Glomerular visceral epithelial cell (primary cell): ENCODE measurements at regions not wholly inside any gene's neighbourhood (a gene's known extent, or its start where the extent isn't known, plus 50 kb on each side); places are given as distances from the start of the nearest gene placed in this dataset.

ENCODE experiments used
- DNase-seq: peaks from one replicate; pipeline ENCODE4 v3.0.0-alpha.2; 2016; ENCODE audit errors: extremely low spot score

- DNase-seq = no peak
Measured at GRCh38 chr1:198904321-198904720, 265.5 kb downstream of the PTPRC start.

- DNase-seq = no peak
Measured at GRCh38 chr1:198906739-198907422, 268.0 kb downstream of the PTPRC start.

- DNase-seq = no peak
Measured at GRCh38 chr1:198907423-198907746, 268.5 kb downstream of the PTPRC start.

GRCh38 chr1:198908995-198909394 lies 270.2 kb downstream of the PTPRC start:
- no peak for DNase-seq

- peak; percentile 29 for DNase-seq
Measured at GRCh38 chr1:198909973-198910372, 271.1 kb downstream of the PTPRC start.

- no peak for DNase-seq
Measured at GRCh38 chr1:198910816-198911215, 272.0 kb downstream of the PTPRC start.

- DNase-seq = no peak
Measured at GRCh38 chr1:198912046-198912445, 273.2 kb downstream of the PTPRC start.

- no peak for DNase-seq
Measured at GRCh38 chr1:198913667-198914066, 274.8 kb downstream of the PTPRC start.

- DNase-seq = no peak
Measured at GRCh38 chr1:198915327-198916231, 276.7 kb downstream of the PTPRC start.

- DNase-seq = no peak
Measured at GRCh38 chr1:198917226-198917625, 278.4 kb downstream of the PTPRC start.

GRCh38 chr1:198918920-198919319 lies 280.1 kb downstream of the PTPRC start:
- DNase-seq = no peak

- no peak for DNase-seq
Measured at GRCh38 chr1:198919667-198920398, 281.0 kb downstream of the PTPRC start.

- DNase-seq = no peak
Measured at GRCh38 chr1:198922638-198923430, 284.0 kb downstream of the PTPRC start.

- DNase-seq = no peak
Measured at GRCh38 chr1:198923993-198924392, 285.2 kb downstream of the PTPRC start.

GRCh38 chr1:198925567-198925966 lies 286.7 kb downstream of the PTPRC start:
- no peak for DNase-seq

GRCh38 chr1:198927129-198927528 lies 288.3 kb downstream of the PTPRC start:
- no peak for DNase-seq

GRCh38 chr1:198929111-198929604 lies 290.3 kb downstream of the PTPRC start:
- no peak for DNase-seq

GRCh38 chr1:198929961-198930599 lies 291.2 kb downstream of the PTPRC start:
- peak; percentile 57 for DNase-seq

- peak; percentile 44 for DNase-seq
Measured at GRCh38 chr1:198932351-198932991, 293.6 kb downstream of the PTPRC start.

- no peak for DNase-seq
Measured at GRCh38 chr1:198933515-198934222, 294.8 kb downstream of the PTPRC start.
